Fibroblast of skin of right biceps (primary cell): ENCODE measurements at regions not wholly inside any gene's neighbourhood (a gene's known extent, or its start where the extent isn't known, plus 50 kb on each side); places are given as distances from the start of the nearest gene placed in this dataset.
"Not testable (repeated sequence)": the region's sequence is repeated elsewhere in the genome, so short reads cannot be mapped to it uniquely, and the experiment has no call there.

Source experiments
- DNase-seq: peaks from one replicate; pipeline ENCODE4 v3.0.0-alpha.2; 2013

DNA sequence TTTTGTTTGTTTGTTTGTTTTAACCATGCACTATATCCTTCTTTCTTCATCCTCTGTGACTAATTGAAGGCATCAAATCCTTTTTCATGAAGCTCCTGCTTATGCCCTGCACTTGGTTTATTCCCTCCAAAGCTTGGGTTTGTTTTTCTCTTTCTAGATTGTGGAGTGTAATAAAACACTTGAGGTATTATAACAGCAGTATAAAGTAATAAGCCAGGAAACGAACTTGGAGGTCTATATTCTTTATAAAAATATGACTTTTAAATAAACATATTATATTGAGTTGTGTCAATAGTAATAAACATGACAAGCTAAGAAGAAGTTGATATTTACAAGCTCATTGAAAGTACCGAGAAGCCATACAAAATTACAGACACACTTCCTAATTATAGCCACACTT is 659.4 kb downstream of the RFPL4B start:
- no peak for DNase-seq

DNA sequence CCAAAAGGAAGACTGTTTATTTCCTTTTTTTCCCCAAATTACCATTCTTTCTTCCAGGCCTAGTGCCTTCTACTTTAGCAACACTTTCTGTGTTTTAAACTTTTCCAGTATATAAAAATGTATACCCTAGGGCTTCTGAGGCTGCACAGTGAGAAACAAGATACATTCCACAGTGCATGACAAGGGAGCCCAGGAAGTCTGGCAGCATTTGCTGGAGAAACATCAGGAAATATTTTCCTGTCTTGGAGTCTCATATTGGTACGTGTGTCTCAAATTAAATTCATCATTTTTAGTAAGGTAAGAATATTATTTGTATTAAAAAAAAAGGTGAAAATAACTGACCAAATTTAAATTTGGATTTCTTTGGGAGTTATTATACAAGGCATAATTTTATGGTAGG is 662.6 kb downstream of the RFPL4B start:
- peak; percentile 78 for DNase-seq

- DNase-seq = no peak
Observed at GRCh38 chr6:113010196-113010989, 663.3 kb downstream of the RFPL4B start.

DNA sequence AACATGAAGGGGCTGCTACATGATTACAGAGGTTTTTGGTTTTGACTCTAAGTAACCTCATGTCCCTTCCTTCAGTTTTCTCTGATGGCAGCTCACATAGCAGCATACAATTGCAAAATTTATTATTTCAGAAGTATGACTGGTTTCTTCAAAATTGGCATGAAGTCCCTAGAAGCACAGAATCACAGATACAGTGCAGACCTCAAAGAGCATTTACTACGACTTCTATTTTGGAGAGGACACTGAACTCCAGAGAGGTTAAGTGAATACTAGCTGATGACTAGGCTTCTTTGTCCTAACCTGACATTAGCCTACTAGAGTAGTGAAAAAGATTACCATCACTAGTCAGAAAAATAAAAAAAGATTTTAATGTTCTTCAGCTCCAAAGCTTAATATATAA is 664.3 kb downstream of the RFPL4B start:
- peak; percentile 27 for DNase-seq

DNA sequence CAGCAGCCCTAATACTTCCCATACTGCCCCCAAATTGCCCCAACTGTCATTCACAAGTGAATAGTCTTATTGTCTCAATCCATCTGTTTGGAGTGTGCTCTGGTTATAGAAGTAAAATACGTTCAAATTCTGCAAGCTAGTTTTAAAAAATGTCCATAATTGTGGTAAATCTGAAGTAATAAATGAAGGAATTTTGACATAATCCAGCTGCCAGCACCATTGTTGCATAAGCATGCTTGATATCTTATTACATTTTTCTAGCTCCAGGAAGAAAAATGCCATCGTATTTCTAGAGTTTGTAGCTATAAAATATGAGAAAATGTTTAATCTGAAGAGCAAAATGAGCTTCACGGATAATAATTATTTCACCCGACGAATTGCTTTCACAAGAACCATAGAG is 664.7 kb downstream of the RFPL4B start:
- peak; percentile 68 for DNase-seq

DNA sequence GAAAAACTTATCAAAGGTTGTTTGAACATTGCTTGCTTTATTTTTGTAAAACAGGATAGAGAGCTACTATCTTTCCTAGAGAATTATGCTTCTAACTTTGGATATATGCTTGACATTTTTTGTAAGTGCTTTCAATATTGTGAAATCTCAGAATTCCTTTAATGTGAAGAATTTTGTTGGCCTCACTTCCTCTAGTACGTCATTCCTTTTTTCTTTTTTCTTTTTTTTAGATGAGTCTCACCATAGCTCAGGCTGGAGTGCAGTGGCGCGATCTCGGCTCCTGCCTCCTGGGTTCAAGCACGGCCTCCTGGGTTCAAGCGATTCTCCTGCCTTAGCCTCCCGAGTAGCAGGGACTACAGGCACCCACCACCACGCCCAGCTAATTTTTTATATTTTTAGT is 668.1 kb downstream of the RFPL4B start:
- peak; percentile 79 for DNase-seq

- DNase-seq = no peak
Observed at GRCh38 chr6:113017353-113017752, 670.2 kb downstream of the RFPL4B start.

DNA sequence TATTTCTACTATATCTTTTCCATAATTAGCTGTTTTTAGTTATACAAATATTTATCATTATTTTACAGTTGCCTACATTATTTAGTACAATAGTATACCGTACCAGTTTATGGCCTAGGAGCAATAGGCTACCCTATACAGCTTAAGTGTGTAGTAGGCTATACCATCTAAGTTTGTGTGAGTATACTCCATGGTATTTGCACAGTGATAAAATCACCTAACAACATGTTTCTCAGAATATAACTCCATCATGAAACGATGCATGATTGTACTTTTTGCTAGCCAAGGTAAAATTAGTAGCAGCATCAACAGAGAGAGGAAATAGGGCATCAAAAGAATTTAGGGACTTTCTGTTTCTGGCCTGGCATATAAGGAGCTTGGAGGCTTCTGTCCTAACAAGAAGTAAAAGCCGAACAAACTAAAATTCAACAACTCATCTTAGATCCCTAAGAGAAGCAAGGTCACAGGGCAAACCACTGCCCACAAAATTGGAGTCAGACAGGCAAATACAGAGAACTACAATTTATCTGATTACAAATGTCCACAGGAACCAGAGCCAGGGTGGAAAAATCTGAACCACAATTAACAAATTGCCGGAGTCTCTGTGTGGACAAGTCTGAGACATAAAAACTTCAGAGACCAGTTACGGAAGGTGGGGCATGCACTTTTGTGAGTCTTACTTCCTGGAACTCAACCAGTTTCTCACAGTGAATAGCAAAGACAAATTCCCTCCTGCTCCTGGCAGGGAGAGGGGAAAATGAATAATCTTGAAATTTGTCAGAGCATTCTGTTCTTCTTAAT is 671.4 kb downstream of the RFPL4B start:
- DNase-seq = peak; percentile 94

DNA sequence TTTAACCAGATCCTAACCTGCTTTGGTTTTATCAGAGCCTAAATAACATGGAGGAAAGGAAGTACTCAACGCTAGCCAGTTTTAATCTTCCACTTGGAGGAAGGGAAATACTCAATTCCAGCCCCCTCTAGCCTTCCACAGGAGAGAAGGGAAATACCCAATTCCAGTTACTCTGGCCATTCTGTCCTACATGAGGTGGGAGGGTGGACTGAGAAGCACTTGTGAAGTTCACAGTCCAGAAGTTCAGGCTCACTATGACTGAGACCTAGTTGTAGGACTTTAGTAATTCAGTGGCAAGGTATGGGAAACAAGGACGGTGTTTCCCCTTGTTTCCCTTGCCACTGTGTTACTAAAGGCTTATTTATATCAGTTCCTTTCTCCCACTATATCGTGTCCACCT is 672.0 kb downstream of the RFPL4B start:
- no peak for DNase-seq

- DNase-seq = no peak
Observed at GRCh38 chr6:113027780-113028179, 680.6 kb downstream of the RFPL4B start.

- DNase-seq = not testable (repeated sequence)
Observed at GRCh38 chr6:113029161-113029560, 682.0 kb downstream of the RFPL4B start.

- DNase-seq = no peak
Observed at GRCh38 chr6:113031591-113032238, 684.6 kb downstream of the RFPL4B start.

- DNase-seq = no peak
Observed at GRCh38 chr6:113039005-113039404, 691.9 kb downstream of the RFPL4B start.

GRCh38 chr6:113047148-113047547 is 700.0 kb downstream of the RFPL4B start:
- DNase-seq = peak; percentile 98

DNA sequence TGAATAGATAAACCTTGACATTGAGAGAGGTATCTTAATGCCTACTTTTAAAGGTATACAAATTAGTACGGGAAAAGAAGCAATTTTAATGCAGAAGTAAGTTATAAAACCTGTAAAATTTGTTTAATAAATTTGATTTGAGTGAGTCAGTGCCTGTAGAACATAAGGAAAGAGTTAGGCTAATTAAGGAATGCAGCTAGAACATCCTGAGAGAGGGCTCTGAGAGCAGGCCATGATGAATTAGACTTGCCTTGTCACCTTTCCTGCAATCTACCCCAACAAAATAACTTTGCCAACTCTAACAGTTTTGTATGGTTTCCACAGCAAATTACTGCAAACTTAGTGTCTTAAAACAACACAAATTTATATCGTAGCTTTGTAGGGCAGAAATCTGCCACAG is 700.8 kb downstream of the RFPL4B start:
- peak; percentile 83 for DNase-seq

DNA sequence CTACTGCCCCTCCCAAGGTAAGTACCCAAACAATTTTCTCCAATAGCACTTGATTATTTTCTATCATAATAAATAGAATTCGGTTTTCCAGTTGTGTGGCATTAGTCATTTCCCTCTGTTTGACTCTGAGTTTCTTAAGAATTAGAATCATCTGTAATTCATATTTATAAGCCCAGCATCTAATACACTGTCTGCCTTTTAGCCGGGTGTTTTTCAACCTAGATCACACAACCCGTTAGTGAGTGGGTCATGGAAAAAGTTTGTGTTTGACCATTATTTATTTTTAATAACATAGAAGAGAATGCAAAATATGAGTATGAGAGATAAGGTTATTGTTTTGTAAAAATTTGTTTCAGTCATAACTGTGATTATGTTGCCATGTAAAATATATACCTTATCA is 701.6 kb downstream of the RFPL4B start:
- peak; percentile 54 for DNase-seq

GRCh38 chr6:113049190-113049589 is 702.1 kb downstream of the RFPL4B start:
- peak; percentile 52 for DNase-seq

DNA sequence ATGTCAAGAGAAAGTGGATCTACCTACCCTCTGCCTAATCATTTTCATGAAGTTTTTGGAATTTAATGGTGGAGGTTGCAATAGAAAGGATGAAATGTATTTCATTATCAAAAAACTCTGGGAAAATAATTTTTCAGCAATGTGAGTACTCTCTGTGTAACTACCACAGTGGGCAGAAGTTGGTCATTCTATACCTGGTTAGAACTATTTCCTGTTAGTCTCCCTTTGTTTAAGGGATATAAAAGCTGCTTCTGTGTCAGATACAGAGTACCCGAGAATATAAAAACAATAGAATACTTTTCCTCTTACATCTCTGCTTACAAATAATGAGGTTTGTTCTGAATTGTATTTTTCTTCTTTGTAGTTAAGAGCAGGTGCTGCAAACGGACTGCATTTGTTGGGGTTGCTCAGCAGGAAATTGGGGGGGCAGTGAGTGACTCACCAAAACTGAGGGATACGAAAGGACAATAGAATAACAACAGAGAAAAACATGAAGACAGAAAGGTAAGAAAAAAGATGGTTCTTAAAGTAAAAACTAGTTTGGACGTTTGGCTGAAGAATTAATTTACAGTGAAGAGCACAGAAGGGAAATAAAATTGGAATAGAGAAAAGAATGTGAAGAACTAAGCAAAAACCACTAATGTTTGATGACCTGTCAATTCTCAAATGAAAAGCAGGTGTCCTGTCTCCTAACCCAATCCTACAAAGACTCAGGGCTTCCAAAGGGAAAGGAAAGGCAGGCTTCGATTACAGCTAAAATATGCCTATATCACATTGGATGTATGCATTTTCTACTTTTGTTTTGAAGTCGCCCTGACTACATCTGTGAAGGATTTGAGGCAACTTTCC is 703.1 kb downstream of the RFPL4B start:
- peak; percentile 82 for DNase-seq

- DNase-seq = no peak
Observed at GRCh38 chr6:113050979-113051378, 703.8 kb downstream of the RFPL4B start.

DNA sequence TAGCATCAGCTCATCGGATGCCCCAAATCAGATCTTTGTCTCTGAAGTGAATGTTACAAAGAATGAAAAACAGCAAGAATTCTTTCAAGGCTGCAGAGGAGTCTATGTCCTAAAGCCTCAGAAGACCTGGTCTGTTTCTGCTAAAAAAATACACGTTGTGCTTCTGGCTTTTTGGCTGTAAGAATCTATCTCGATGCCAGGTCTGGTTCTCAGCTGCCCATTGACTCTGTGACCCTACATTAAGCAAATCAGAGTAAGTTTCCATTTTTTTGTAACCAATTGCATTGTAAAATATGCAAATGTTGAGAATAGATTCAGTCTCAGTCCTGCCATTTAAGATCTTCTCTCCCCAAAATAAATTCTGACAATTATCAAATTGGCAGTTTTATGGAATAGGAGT is 705.4 kb downstream of the RFPL4B start:
- DNase-seq = no peak

- DNase-seq = no peak
Observed at GRCh38 chr6:113055061-113055460, 707.9 kb downstream of the RFPL4B start.

DNA sequence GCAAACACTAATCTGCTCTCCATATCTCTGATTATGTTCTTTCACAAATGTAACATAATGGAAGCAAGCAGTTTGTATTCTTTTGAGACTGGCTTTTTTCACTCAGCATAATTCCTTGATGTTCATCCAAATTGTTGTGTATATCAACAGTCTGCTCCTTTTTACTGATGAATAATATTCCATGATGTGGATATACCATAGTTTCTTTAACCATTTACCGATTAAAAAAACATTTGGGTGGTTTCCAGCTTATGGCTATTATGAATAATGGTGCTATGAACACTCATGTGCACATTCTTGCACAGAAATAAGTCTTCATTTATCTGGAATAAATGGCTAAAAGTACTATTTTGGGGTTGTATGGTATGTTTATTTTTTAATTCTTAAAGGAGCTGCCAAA is 708.9 kb downstream of the RFPL4B start:
- no peak for DNase-seq

- DNase-seq = no peak
Observed at GRCh38 chr6:113057567-113058053, 710.5 kb downstream of the RFPL4B start.
